Ishikawa (cell line): ENCODE measurements at regions not wholly inside any gene's neighbourhood (a gene's known extent, or its start where the extent isn't known, plus 50 kb on each side); places are given as distances from the start of the nearest gene placed in this dataset.
A peak's percentile ranks its signal among the peaks of the same experiment; 100 is the strongest.

Source experiments
- CREB1 ChIP-seq: IDR thresholded peaks from 2 replicates; pipeline ENCODE4 v1.6.1; 2012; ENCODE audit warnings: low read depth
- EP300 ChIP-seq: IDR thresholded peaks from 2 replicates; pipeline ENCODE4 v1.6.1; 2012; ENCODE audit warnings: borderline replicate concordance
- FOXM1 ChIP-seq: IDR thresholded peaks from 2 replicates; pipeline ENCODE4 v1.6.1; 2012; ENCODE audit warnings: low read depth, borderline replicate concordance
- NFIC ChIP-seq: IDR thresholded peaks from 2 replicates; pipeline ENCODE4 v1.6.1; 2012
- RAD21 ChIP-seq: IDR thresholded peaks from 2 replicates; pipeline ENCODE4 v1.6.1; 2012; ENCODE audit warnings: low read depth
- REST ChIP-seq: IDR thresholded peaks from 2 replicates; pipeline ENCODE4 v1.6.1; 2012; ENCODE audit warnings: low read depth, mild to moderate bottlenecking
- TAF1 ChIP-seq: IDR thresholded peaks from 2 replicates; pipeline ENCODE4 v1.6.1; 2012; ENCODE audit warnings: low read depth, mild to moderate bottlenecking
- TEAD4 ChIP-seq: IDR thresholded peaks from 2 replicates; pipeline ENCODE4 v1.6.1; 2012
- YY1 ChIP-seq: IDR thresholded peaks from 2 replicates; pipeline ENCODE4 v1.6.1; 2012; ENCODE audit warnings: low read depth
- TF ChIP-seq, protein P1 (sequence below): IDR thresholded peaks from 2 replicates; pipeline ENCODE4 v1.6.1; 2012

DNA sequence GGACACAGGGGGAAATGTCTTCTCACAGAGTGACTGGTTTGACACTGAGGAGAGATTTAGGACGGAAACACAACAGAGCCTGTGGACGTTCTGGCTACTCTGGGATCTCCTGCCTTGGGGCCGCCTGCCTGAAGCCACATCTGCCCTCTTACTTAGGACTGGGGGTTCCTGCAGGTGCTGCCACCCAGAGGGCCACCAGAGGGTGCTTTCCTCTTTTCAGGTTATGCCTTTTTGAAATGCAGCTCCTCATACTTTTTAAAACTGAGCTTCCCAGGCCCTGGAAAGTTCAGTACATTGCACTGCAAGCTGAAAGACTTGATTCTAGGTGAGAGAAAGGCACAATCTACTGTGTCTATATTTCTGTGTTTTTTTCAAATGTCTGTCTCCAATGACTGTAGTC, 92.2 kb upstream of the PGRMC2 start:
- TF ChIP-seq REST (no peak), RAD21 (peak; percentile 66), CREB1 (no peak), NFIC (no peak), TAF1 (no peak), YY1 (no peak), FOXM1 (no peak), EP300 (no peak), TEAD4 (no peak)
- TF ChIP-seq, protein P1, sequence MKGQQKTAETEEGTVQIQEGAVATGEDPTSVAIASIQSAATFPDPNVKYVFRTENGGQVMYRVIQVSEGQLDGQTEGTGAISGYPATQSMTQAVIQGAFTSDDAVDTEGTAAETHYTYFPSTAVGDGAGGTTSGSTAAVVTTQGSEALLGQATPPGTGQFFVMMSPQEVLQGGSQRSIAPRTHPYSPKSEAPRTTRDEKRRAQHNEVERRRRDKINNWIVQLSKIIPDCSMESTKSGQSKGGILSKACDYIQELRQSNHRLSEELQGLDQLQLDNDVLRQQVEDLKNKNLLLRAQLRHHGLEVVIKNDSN = no peak
